ENCODE measurements at regions not wholly inside any gene's neighbourhood (a gene's known extent, or its start where the extent isn't known, plus 50 kb on each side); places are given as distances from the start of the nearest gene placed in this dataset.

DNA sequence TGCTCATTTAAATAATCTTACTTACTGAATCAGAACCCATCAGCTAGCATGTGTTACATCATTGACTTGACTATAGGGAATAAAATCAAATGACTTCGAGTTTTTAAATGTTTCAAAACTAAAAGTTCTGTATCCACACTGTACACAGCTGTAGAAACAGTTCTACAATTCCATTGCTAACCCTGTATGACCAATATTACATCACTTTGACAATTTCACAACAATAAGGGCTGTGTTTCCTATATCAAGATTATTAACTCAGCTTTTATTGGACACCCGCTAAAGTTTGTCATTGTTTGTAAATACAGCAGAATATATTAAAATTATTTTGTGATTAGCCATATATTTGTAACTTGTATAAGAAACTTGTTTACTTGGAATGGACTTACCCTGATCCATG, 540.8 kb downstream of the PRELID2 start:
- TF ChIP-seq, protein P1, sequence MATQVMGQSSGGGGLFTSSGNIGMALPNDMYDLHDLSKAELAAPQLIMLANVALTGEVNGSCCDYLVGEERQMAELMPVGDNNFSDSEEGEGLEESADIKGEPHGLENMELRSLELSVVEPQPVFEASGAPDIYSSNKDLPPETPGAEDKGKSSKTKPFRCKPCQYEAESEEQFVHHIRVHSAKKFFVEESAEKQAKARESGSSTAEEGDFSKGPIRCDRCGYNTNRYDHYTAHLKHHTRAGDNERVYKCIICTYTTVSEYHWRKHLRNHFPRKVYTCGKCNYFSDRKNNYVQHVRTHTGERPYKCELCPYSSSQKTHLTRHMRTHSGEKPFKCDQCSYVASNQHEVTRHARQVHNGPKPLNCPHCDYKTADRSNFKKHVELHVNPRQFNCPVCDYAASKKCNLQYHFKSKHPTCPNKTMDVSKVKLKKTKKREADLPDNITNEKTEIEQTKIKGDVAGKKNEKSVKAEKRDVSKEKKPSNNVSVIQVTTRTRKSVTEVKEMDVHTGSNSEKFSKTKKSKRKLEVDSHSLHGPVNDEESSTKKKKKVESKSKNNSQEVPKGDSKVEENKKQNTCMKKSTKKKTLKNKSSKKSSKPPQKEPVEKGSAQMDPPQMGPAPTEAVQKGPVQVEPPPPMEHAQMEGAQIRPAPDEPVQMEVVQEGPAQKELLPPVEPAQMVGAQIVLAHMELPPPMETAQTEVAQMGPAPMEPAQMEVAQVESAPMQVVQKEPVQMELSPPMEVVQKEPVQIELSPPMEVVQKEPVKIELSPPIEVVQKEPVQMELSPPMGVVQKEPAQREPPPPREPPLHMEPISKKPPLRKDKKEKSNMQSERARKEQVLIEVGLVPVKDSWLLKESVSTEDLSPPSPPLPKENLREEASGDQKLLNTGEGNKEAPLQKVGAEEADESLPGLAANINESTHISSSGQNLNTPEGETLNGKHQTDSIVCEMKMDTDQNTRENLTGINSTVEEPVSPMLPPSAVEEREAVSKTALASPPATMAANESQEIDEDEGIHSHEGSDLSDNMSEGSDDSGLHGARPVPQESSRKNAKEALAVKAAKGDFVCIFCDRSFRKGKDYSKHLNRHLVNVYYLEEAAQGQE (IDR thresholded peaks at IDR 0.05; ENCODE audit: insufficient read depth in 1 of 2, low read depth in 2 of 2, low read length in 2 of 2): no peak
- TF ChIP-seq SIN3A (IDR thresholded peaks at IDR 0.05; ENCODE audit: borderline replicate concordance, insufficient read depth, low read length): no peak
